Panc1 (cell line): ENCODE measurements at regions not wholly inside any gene's neighbourhood (a gene's known extent, or its start where the extent isn't known, plus 50 kb on each side); places are given as distances from the start of the nearest gene placed in this dataset.

Experiments used
- ATAC-seq: fragments of 200-7000 bp; cut with Tn5 transposase; 2 replicates; pipeline ENCODE4 v1.9.1; 2020; ENCODE audit warnings: mild to moderate bottlenecking, moderate library complexity
- BruUV-seq: library from RNA; stranded (reverse); fragments of 400-500 nt; replicated peaks from 2 replicates; lab custom pipeline; 2021; lab: Mats Ljungman, UMichigan
- CTCF ChIA-PET: fragments of 300-600 bp; sonication (Branson Sonifier 250); formaldehyde crosslinking; loops from one replicate; lab custom pipeline; 2022; ENCODE audit warnings: antibody characterized with exemption; lab: Charles Lee
- POLR2A ChIA-PET: fragments of 300-600 bp; sonication (Branson Sonifier 250); formaldehyde crosslinking; loops from one replicate; lab custom pipeline; 2022; ENCODE audit warnings: antibody characterized with exemption; lab: Charles Lee
- DNase-seq: peaks from one replicate; pipeline ENCODE4 v3.0.0-alpha.2; 2010; ENCODE audit warnings: low read depth, low spot score
- H3K27ac ChIP-seq: 2 replicates; pipeline ENCODE4 v1.5.1; 2011; ENCODE audit warnings: mild to moderate bottlenecking, low read length, inconsistent platforms
- H3K27me3 ChIP-seq: fragments of 200-500 bp; sonication (Bioruptor generic); 2 replicates; pipeline ENCODE4 v1.6.0; 2014; ENCODE audit warnings: low read length, inconsistent platforms; ENCODE audit not compliant: control insufficient read depth, insufficient read depth
- H3K36me3 ChIP-seq: fragments of 200-500 bp; sonication (Bioruptor generic); 2 replicates; pipeline ENCODE4 v1.5.1; 2014; ENCODE audit warnings: inconsistent platforms, mild to moderate bottlenecking, low read length, moderate library complexity; ENCODE audit not compliant: control insufficient read depth, insufficient read depth
- H3K4me1 ChIP-seq: 2 replicates; pipeline ENCODE4 v1.5.1; 2011; ENCODE audit warnings: inconsistent platforms, mild to moderate bottlenecking, low read length, moderate library complexity; ENCODE audit not compliant: control insufficient read depth, insufficient read depth
- H3K4me3 ChIP-seq, 2 experiments: 2 replicates each; pipeline ENCODE4 v1.5.1; 2011 to 2012; ENCODE audit warnings: low read depth in 2 of 2, low read length in 2 of 2, mild to moderate bottlenecking in 2 of 2, inconsistent platforms in 1 of 2, moderate library complexity in 1 of 2
- H3K9me3 ChIP-seq: fragments of 200-500 bp; sonication (Bioruptor generic); 2 replicates; pipeline ENCODE4 v1.5.1; 2014; ENCODE audit warnings: low read depth, mild to moderate bottlenecking, inconsistent platforms, low read length, moderate library complexity; ENCODE audit not compliant: control insufficient read depth, insufficient read depth
- POLR2AphosphoS5 ChIP-seq: IDR thresholded peaks from 2 replicates; pipeline ENCODE4 v1.6.1; 2012; ENCODE audit warnings: mild to moderate bottlenecking, low read depth, low read length, moderate library complexity
- REST ChIP-seq, 2 experiments: IDR thresholded peaks; 2 replicates each; pipeline ENCODE4 v1.6.1; 2011 to 2012; ENCODE audit warnings: low read depth in 2 of 2, control low read depth in 1 of 2, low read length in 1 of 2, mild to moderate bottlenecking in 1 of 2, moderate library complexity in 1 of 2; ENCODE audit not compliant: insufficient read depth in 1 of 2
- SIN3A ChIP-seq: IDR thresholded peaks from 2 replicates; pipeline ENCODE4 v1.6.1; 2012; ENCODE audit warnings: low read depth, mild to moderate bottlenecking, low read length, moderate library complexity, borderline replicate concordance; ENCODE audit not compliant: insufficient read depth
- TCF7L2 ChIP-seq: IDR thresholded peaks from 2 replicates; pipeline ENCODE4 v1.6.1; 2011; ENCODE audit warnings: mild to moderate bottlenecking, low read depth, low read length, inconsistent platforms
- in situ Hi-C: cut with HindIII; loops from 2 replicates; pipeline ENCODE4 v1.10.0; 2016; ENCODE audit warnings: low sequenced_read_pairs, low pct_unique_long_range_greater_than_20kb
- intact Hi-C: fragments of 100-400 bp; cut with micrococcal nuclease; formaldehyde crosslinking; loops from one replicate; pipeline ENCODE4 v1.10.0; 2022; ENCODE audit not compliant: unreplicated experiment
- TF ChIP-seq, protein P1 (sequence below): fragments of 450-650 bp; IDR thresholded peaks from 2 replicates; pipeline ENCODE4 v1.5.1; 2017; ENCODE audit warnings: mild to moderate bottlenecking

DNA sequence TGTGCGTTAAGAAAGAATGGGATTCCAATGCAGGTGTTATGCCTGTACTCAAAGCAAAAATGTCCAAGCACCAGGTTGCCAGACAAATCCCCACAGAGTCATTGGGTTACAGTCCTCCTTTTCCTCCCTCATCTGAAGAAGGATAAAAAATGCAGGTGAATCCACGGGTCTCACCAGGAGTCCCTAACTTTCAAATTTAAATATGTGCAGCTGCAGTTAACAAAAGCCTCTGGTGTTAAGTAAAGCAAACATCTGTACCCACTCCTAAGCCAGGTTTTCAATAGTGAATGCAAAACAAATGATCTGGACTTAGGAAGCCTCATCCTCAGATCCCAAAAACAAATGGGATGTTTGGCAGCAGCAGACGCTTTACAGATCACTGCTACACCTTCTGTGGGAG, 70.4 kb upstream of the SETMAR start:
- no peaks in the 10 kb centered on the region for H3K27me3 ChIP-seq
- in situ Hi-C loops = no loop called here
- no peaks in the 10 kb centered on the region for H3K4me1 ChIP-seq
- POLR2A ChIA-PET = no interaction called here
- no TSS peak for BruUV-seq
- CTCF ChIA-PET = no interaction called here
- ATAC-seq (no peak), DNase-seq (no peak)
- intact Hi-C loops = no loop called here
- no peak overlapping the region for H3K4me3 ChIP-seq
- no peak overlapping the region for H3K27ac ChIP-seq
- no peaks in the 10 kb centered on the region for H3K9me3 ChIP-seq
- TF ChIP-seq TCF7L2 = no peak
- no peak for TF ChIP-seq REST (IDR thresholded peaks at IDR 0.05; ENCODE audit: insufficient read depth in 1 of 2, low read depth in 2 of 2, low read length in 1 of 2)
- TF ChIP-seq POLR2AphosphoS5 = no peak
- no peak for TF ChIP-seq SIN3A
- TF ChIP-seq, protein P1, sequence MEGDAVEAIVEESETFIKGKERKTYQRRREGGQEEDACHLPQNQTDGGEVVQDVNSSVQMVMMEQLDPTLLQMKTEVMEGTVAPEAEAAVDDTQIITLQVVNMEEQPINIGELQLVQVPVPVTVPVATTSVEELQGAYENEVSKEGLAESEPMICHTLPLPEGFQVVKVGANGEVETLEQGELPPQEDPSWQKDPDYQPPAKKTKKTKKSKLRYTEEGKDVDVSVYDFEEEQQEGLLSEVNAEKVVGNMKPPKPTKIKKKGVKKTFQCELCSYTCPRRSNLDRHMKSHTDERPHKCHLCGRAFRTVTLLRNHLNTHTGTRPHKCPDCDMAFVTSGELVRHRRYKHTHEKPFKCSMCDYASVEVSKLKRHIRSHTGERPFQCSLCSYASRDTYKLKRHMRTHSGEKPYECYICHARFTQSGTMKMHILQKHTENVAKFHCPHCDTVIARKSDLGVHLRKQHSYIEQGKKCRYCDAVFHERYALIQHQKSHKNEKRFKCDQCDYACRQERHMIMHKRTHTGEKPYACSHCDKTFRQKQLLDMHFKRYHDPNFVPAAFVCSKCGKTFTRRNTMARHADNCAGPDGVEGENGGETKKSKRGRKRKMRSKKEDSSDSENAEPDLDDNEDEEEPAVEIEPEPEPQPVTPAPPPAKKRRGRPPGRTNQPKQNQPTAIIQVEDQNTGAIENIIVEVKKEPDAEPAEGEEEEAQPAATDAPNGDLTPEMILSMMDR = no peak
- no peaks in the 10 kb centered on the region for H3K36me3 ChIP-seq

DNA sequence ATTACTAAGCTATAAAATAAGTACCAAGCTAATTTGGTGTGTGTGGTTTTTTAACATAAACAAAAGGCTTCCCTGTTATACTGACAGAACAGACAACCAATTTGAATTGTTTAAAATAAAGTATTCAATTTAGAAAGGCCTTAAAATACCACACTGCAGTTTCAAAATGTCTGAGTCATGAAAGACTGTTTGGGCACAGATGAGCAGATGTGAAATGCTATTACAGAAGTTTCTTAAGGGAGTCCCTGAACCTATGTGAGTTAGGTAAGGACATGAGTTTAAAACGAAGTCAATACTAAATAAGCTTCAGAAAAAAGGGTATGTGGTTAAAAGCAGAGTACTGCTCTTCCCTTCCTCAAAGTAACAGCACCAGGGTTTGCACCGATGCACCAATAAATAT, 69.7 kb upstream of the SETMAR start:
- CTCF ChIA-PET = no interaction called here
- no peak overlapping the region for H3K27ac ChIP-seq
- DNase-seq (no peak), ATAC-seq (no peak)
- H3K9me3 ChIP-seq = no peaks in the 10 kb centered on the region
- intact Hi-C loops = no loop called here
- H3K27me3 ChIP-seq = no peaks in the 10 kb centered on the region
- H3K4me3 ChIP-seq = no peak overlapping the region
- TF ChIP-seq TCF7L2 = no peak
- no peak for TF ChIP-seq POLR2AphosphoS5
- TF ChIP-seq, protein P1 = no peak
- no peak for TF ChIP-seq REST (IDR thresholded peaks at IDR 0.05; ENCODE audit: insufficient read depth in 1 of 2, low read depth in 2 of 2, low read length in 1 of 2)
- TF ChIP-seq SIN3A = no peak
- no peaks in the 10 kb centered on the region for H3K36me3 ChIP-seq
- no peaks in the 10 kb centered on the region for H3K4me1 ChIP-seq
- in situ Hi-C loops = no loop called here
- BruUV-seq = no TSS peak
- POLR2A ChIA-PET = no interaction called here
